Medulla oblongata (tissue), 1 donor: ENCODE measurements at regions not wholly inside any gene's neighbourhood (a gene's known extent, or its start where the extent isn't known, plus 50 kb on each side); places are given as distances from the start of the nearest gene placed in this dataset.
"Not testable (repeated sequence)": the region's sequence is repeated elsewhere in the genome, so short reads cannot be mapped to it uniquely, and the experiment has no call there.

ENCODE experiments used
- DNase-seq: peaks from one replicate; pipeline ENCODE4 v3.0.0-alpha.2; 2015; ENCODE audit errors: extremely low spot score

- not testable (repeated sequence) for DNase-seq
Measured at GRCh38 chr9:39665020-39665419, 309.6 kb downstream of the SPATA31A1 start.

- DNase-seq, result not testable (repeated sequence)
Measured at GRCh38 chr9:39674437-39675210, 319.2 kb downstream of the SPATA31A1 start.

- not testable (repeated sequence) for DNase-seq
Measured at GRCh38 chr9:39675211-39675553, 319.7 kb downstream of the SPATA31A1 start.

- not testable (repeated sequence) for DNase-seq
Measured at GRCh38 chr9:39678534-39679263, 323.2 kb downstream of the SPATA31A1 start.

- DNase-seq, result not testable (repeated sequence)
Measured at GRCh38 chr9:39680694-39681401, 325.4 kb downstream of the SPATA31A1 start.

GRCh38 chr9:39728862-39729261 lies 373.4 kb downstream of the SPATA31A1 start:
- not testable (repeated sequence) for DNase-seq

GRCh38 chr9:39744898-39745297 lies 389.4 kb downstream of the SPATA31A1 start:
- DNase-seq, result not testable (repeated sequence)

- not testable (repeated sequence) for DNase-seq
Measured at GRCh38 chr9:39775570-39775969, 420.1 kb downstream of the SPATA31A1 start.

GRCh38 chr9:39791356-39791755 lies 435.9 kb downstream of the SPATA31A1 start:
- DNase-seq, result not testable (repeated sequence)

- DNase-seq, result not testable (repeated sequence)
Measured at GRCh38 chr9:39797935-39798334, 442.5 kb downstream of the SPATA31A1 start.

GRCh38 chr9:39799252-39799651 lies 443.8 kb downstream of the SPATA31A1 start:
- DNase-seq, result not testable (repeated sequence)

GRCh38 chr9:39802561-39802960 lies 447.1 kb downstream of the SPATA31A1 start:
- DNase-seq, result not testable (repeated sequence)

- peak; percentile 67 for DNase-seq
Measured at GRCh38 chr9:39809401-39810226, 454.1 kb downstream of the SPATA31A1 start.

- not testable (repeated sequence) for DNase-seq
Measured at GRCh38 chr9:39810401-39810800, 454.9 kb downstream of the SPATA31A1 start.

- not testable (repeated sequence) for DNase-seq
Measured at GRCh38 chr9:39811615-39812014, 456.1 kb downstream of the SPATA31A1 start.

- not testable (repeated sequence) for DNase-seq
Measured at GRCh38 chr9:39828457-39828856, 473.0 kb downstream of the SPATA31A1 start.
